H9 (cell line): ENCODE measurements at regions not wholly inside any gene's neighbourhood (a gene's known extent, or its start where the extent isn't known, plus 50 kb on each side); places are given as distances from the start of the nearest gene placed in this dataset.

Experiments used
- DNase-seq: peaks from one replicate; pipeline ENCODE4 v3.0.0-alpha.2; 2017
- H2AFZ ChIP-seq: one replicate; pipeline ENCODE4 v1.6.1; 2013; ENCODE audit warnings: mild to moderate bottlenecking, low read length, control low read depth, moderate library complexity
- H2AK5ac ChIP-seq: 2 replicates; pipeline ENCODE4 v1.6.1; 2013; ENCODE audit warnings: low read length, control low read depth, mixed read lengths; ENCODE audit not compliant: insufficient read length
- H2BK120ac ChIP-seq: one replicate; pipeline ENCODE4 v1.6.1; 2013; ENCODE audit warnings: low read depth, mild to moderate bottlenecking, low read length, control low read depth, inconsistent platforms; ENCODE audit not compliant: poor library complexity, severe bottlenecking
- H2BK12ac ChIP-seq: 2 replicates; pipeline ENCODE4 v1.6.1; 2013; ENCODE audit warnings: low read length, control low read depth, mixed read lengths, low read depth; ENCODE audit not compliant: insufficient read length
- H2BK15ac ChIP-seq: 2 replicates; pipeline ENCODE4 v1.6.1; 2013; ENCODE audit warnings: low read depth, low read length, control low read depth
- H2BK20ac ChIP-seq: one replicate; pipeline ENCODE4 v1.6.1; 2013; ENCODE audit warnings: low read depth, mild to moderate bottlenecking, low read length, control low read depth, inconsistent platforms; ENCODE audit not compliant: poor library complexity, severe bottlenecking
- H2BK5ac ChIP-seq: 2 replicates; pipeline ENCODE4 v1.6.1; 2013; ENCODE audit warnings: low read length, control low read depth, mixed read lengths; ENCODE audit not compliant: insufficient read length
- H3K14ac ChIP-seq: 2 replicates; pipeline ENCODE4 v1.6.1; 2013; ENCODE audit warnings: low read length, control low read depth; ENCODE audit not compliant: insufficient read depth
- H3K18ac ChIP-seq: 2 replicates; pipeline ENCODE4 v1.6.1; 2013; ENCODE audit warnings: low read depth, mild to moderate bottlenecking, mixed read lengths, low read length, control low read depth; ENCODE audit not compliant: insufficient read length
- H3K23ac ChIP-seq: 2 replicates; pipeline ENCODE4 v1.6.1; 2013; ENCODE audit warnings: low read length, control low read depth, mixed read lengths, low read depth; ENCODE audit not compliant: insufficient read length
- H3K23me2 ChIP-seq: 2 replicates; pipeline ENCODE4 v1.6.1; 2013; ENCODE audit warnings: low read depth, mild to moderate bottlenecking, mixed read lengths, low read length, control low read depth; ENCODE audit not compliant: insufficient read length, poor library complexity, severe bottlenecking
- H3K27ac ChIP-seq: 2 replicates; pipeline ENCODE4 v1.5.1; 2013; ENCODE audit warnings: low read length, control low read depth, mixed read lengths, low read depth; ENCODE audit not compliant: insufficient read length
- H3K27me3 ChIP-seq: 2 replicates; pipeline ENCODE4 v1.6.1; 2013; ENCODE audit warnings: low read length, control low read depth, inconsistent platforms; ENCODE audit not compliant: insufficient read depth
- H3K4ac ChIP-seq: 2 replicates; pipeline ENCODE4 v1.6.1; 2013; ENCODE audit warnings: low read depth, mild to moderate bottlenecking, control low read depth, inconsistent platforms, low read length, moderate library complexity
- H3K4me1 ChIP-seq: 2 replicates; pipeline ENCODE4 v1.6.1; 2013; ENCODE audit warnings: low read length, control low read depth, inconsistent platforms; ENCODE audit not compliant: insufficient read depth
- H3K4me2 ChIP-seq: 2 replicates; pipeline ENCODE4 v1.6.1; 2013; ENCODE audit warnings: low read length, control low read depth, mixed read lengths; ENCODE audit not compliant: insufficient read length, insufficient read depth
- H3K56ac ChIP-seq: 2 replicates; pipeline ENCODE4 v1.6.1; 2013; ENCODE audit warnings: low read depth, mild to moderate bottlenecking, mixed read lengths, low read length, control low read depth; ENCODE audit not compliant: insufficient read length
- H3K79me1 ChIP-seq: 2 replicates; pipeline ENCODE4 v1.6.1; 2013; ENCODE audit warnings: low read depth, mild to moderate bottlenecking, moderate library complexity, low read length, control low read depth, inconsistent platforms; ENCODE audit not compliant: insufficient read depth, poor library complexity, severe bottlenecking
- H3K79me2 ChIP-seq: 2 replicates; pipeline ENCODE4 v1.6.1; 2013; ENCODE audit warnings: low read length, control low read depth, inconsistent platforms; ENCODE audit not compliant: insufficient read depth
- H3K9ac ChIP-seq: 2 replicates; pipeline ENCODE4 v1.6.1; 2013; ENCODE audit warnings: low read length, control low read depth, mixed read lengths; ENCODE audit not compliant: insufficient read length; ENCODE audit errors: extremely low read depth
- H3K9me3 ChIP-seq: one replicate; pipeline ENCODE4 v1.6.1; 2013; ENCODE audit warnings: low read depth, low read length, inconsistent platforms; ENCODE audit not compliant: control insufficient read depth
- H3T11ph ChIP-seq: one replicate; pipeline ENCODE4 v1.6.1; 2013; ENCODE audit warnings: mild to moderate bottlenecking, low read length, control low read depth, inconsistent platforms
- H4K20me1 ChIP-seq: one replicate; pipeline ENCODE4 v1.6.1; 2013; ENCODE audit not compliant: control insufficient read depth, insufficient read length, insufficient read depth
- H4K5ac ChIP-seq: 2 replicates; pipeline ENCODE4 v1.6.1; 2013; ENCODE audit warnings: low read depth, mild to moderate bottlenecking, mixed read lengths, low read length, control low read depth; ENCODE audit not compliant: insufficient read length
- H4K8ac ChIP-seq: replicated peaks from 2 replicates; pipeline ENCODE4 v1.6.1; 2013; ENCODE audit warnings: low read length, control low read depth, mixed read lengths, low read depth; ENCODE audit not compliant: insufficient read length
- H4K91ac ChIP-seq: 2 replicates; pipeline ENCODE4 v1.6.1; 2013; ENCODE audit warnings: low read depth, mild to moderate bottlenecking, moderate library complexity, mixed read lengths, low read length, control low read depth; ENCODE audit not compliant: insufficient read length
- H3K27ac Mint-ChIP-seq, 3 experiments: 2 replicates in 2 of 3; 3 replicates in 1 of 3; pipeline ENCODE4 v1.8.0; 2020 to 2021; ENCODE audit warnings: mixed read lengths in 3 of 3, mild to moderate bottlenecking in 1 of 3, moderate library complexity in 1 of 3
- H3K27me3 Mint-ChIP-seq: 2 replicates; pipeline ENCODE4 v1.8.0; 2021; ENCODE audit warnings: low read depth, mild to moderate bottlenecking, moderate library complexity, mixed read lengths
- H3K36me3 Mint-ChIP-seq, 3 experiments: 2 replicates in 2 of 3; 3 replicates in 1 of 3; pipeline ENCODE4 v1.8.0; 2020 to 2021; ENCODE audit warnings: low read depth in 3 of 3, mixed read lengths in 3 of 3; ENCODE audit not compliant: insufficient read depth in 1 of 3
- H3K4me1 Mint-ChIP-seq, 2 experiments: 2 replicates each; pipeline ENCODE4 v1.8.0; 2020; ENCODE audit warnings: mixed read lengths in 2 of 2
- H3K4me3 Mint-ChIP-seq, 2 experiments: 2 replicates in 1 of 2; 3 replicates in 1 of 2; pipeline ENCODE4 v1.8.0; 2020 to 2021; ENCODE audit warnings: mild to moderate bottlenecking in 2 of 2, mixed read lengths in 2 of 2, moderate library complexity in 1 of 2
- H3K9me3 Mint-ChIP-seq, 2 experiments: 2 replicates in 1 of 2; 3 replicates in 1 of 2; pipeline ENCODE4 v1.8.0; 2020; ENCODE audit warnings: mild to moderate bottlenecking in 2 of 2, mixed read lengths in 2 of 2, moderate library complexity in 1 of 2
- CTCF ChIP-seq: fragments of 200-600 bp; sonication (generic); conservative IDR thresholded peaks from 3 replicates; pipeline ENCODE4 v1.8.0; 2021; ENCODE audit warnings: antibody characterized with exemption, mild to moderate bottlenecking
- WGBS: extraction: QIAGEN DNeasy Blood & Tissue Kit; methylation state at CpG from one replicate; pipeline ENCODE4 v1.1.7; 2013; ENCODE audit warnings: missing lambda C conversion rate, low lambda C conversion rate, mixed read lengths; ENCODE audit not compliant: insufficient read length; ENCODE audit errors: extremely low coverage; 5-methylcytosine and 5-hydroxymethylcytosine counted together

- H2BK20ac ChIP-seq: no peak overlapping the region
- no peak overlapping the region for H3T11ph ChIP-seq
- no peak overlapping the region for H3K9ac ChIP-seq
- no peak overlapping the region for H2AFZ ChIP-seq
- Mint-ChIP-seq H3K27me3 (no peaks in the 10 kb centered on the region), H3K4me1 (peaks cover 8 to 9% of the 10 kb centered on the region in 2 experiments), H3K9me3 (peaks cover 0 to 2% of the 10 kb centered on the region in 2 experiments; a peak in 2 of 5 replicates), H3K36me3 (peaks cover 0 to 5% (median 0%) of the 10 kb centered on the region in 3 experiments; a peak in 1 of 7 replicates), H3K4me3 (no peak overlapping the region), H3K27ac (no peak overlapping the region)
- H3K27me3 ChIP-seq: no peaks in the 10 kb centered on the region
- no peak overlapping the region for H2AK5ac ChIP-seq
- no peak for TF ChIP-seq CTCF
- no peak overlapping the region for H4K91ac ChIP-seq
- no peak overlapping the region for H2BK5ac ChIP-seq
- no peak overlapping the region for H2BK12ac ChIP-seq
- no peak overlapping the region for H3K4ac ChIP-seq
- no peak overlapping the region for H3K18ac ChIP-seq
- no peaks in the 10 kb centered on the region for H3K23me2 ChIP-seq
- H3K27ac ChIP-seq: no peak overlapping the region
- no peak for DNase-seq
- H3K14ac ChIP-seq: no peak overlapping the region
- no peaks in the 10 kb centered on the region for H3K79me1 ChIP-seq
- no peaks in the 10 kb centered on the region for H3K9me3 ChIP-seq
- no peaks in the 10 kb centered on the region for H3K79me2 ChIP-seq
- no peak overlapping the region for H3K23ac ChIP-seq
- no peaks in the 10 kb centered on the region for H4K20me1 ChIP-seq
- no peak overlapping the region for H3K4me2 ChIP-seq
- H4K8ac ChIP-seq: no peak overlapping the region
- no peak overlapping the region for H4K5ac ChIP-seq
- H2BK15ac ChIP-seq: no peak overlapping the region
- H3K56ac ChIP-seq: no peak overlapping the region
- WGBS: no CpG with 5 or more reads among the region's 6 CpGs
- H3K4me1 ChIP-seq: no peaks in the 10 kb centered on the region
- H2BK120ac ChIP-seq: no peak overlapping the region
Observed at GRCh38 chr17:15012351-15012980, 252.7 kb downstream of the PMP22 start.
